C4-2B (cell line): ENCODE measurements at regions not wholly inside any gene's neighbourhood (a gene's known extent, or its start where the extent isn't known, plus 50 kb on each side); places are given as distances from the start of the nearest gene placed in this dataset.

Source experiments
- CTCF ChIP-seq: fragments of 450-650 bp; conservative IDR thresholded peaks from 2 replicates; pipeline ENCODE4 v1.5.1; 2017; ENCODE audit warnings: mild to moderate bottlenecking
- ZFX ChIP-seq: fragments of 450-650 bp; IDR thresholded peaks from 2 replicates; pipeline ENCODE4 v1.6.1; 2017

GRCh38 chr6:126795161-126795560 lies 323.3 kb upstream of the RSPO3 start:
- TF ChIP-seq CTCF = no peak
- TF ChIP-seq ZFX = no peak
